ENCODE measurements at regions not wholly inside any gene's neighbourhood (a gene's known extent, or its start where the extent isn't known, plus 50 kb on each side); places are given as distances from the start of the nearest gene placed in this dataset.

DNA sequence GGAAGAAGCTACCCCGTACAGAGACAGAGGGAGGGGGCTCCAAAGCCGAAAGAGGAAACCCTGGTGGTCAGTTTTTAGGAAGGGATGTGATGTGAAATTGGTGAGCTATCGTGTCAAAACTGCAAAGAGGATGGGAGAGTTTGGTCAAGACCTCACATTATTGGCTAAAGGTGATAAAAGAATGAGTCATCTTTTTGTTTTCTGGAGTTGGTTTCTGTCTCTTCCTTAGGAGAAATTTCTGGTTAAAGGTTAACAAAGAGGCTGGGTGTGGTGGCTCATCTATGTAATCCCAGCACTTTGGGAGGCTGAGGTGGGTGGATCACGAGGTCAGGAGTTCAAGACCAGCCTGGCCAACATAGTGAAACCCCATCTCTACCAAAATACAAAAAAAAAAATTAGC lies 217.8 kb upstream of the CBLB start:
- TF ChIP-seq, protein P1, sequence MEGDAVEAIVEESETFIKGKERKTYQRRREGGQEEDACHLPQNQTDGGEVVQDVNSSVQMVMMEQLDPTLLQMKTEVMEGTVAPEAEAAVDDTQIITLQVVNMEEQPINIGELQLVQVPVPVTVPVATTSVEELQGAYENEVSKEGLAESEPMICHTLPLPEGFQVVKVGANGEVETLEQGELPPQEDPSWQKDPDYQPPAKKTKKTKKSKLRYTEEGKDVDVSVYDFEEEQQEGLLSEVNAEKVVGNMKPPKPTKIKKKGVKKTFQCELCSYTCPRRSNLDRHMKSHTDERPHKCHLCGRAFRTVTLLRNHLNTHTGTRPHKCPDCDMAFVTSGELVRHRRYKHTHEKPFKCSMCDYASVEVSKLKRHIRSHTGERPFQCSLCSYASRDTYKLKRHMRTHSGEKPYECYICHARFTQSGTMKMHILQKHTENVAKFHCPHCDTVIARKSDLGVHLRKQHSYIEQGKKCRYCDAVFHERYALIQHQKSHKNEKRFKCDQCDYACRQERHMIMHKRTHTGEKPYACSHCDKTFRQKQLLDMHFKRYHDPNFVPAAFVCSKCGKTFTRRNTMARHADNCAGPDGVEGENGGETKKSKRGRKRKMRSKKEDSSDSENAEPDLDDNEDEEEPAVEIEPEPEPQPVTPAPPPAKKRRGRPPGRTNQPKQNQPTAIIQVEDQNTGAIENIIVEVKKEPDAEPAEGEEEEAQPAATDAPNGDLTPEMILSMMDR (IDR thresholded peaks at IDR 0.05; ENCODE audit: insufficient read depth, low read length): no peak
- no peak for TF ChIP-seq POLR2AphosphoS5 (IDR thresholded peaks at IDR 0.05; ENCODE audit: low read depth)
- TF ChIP-seq, protein P2, sequence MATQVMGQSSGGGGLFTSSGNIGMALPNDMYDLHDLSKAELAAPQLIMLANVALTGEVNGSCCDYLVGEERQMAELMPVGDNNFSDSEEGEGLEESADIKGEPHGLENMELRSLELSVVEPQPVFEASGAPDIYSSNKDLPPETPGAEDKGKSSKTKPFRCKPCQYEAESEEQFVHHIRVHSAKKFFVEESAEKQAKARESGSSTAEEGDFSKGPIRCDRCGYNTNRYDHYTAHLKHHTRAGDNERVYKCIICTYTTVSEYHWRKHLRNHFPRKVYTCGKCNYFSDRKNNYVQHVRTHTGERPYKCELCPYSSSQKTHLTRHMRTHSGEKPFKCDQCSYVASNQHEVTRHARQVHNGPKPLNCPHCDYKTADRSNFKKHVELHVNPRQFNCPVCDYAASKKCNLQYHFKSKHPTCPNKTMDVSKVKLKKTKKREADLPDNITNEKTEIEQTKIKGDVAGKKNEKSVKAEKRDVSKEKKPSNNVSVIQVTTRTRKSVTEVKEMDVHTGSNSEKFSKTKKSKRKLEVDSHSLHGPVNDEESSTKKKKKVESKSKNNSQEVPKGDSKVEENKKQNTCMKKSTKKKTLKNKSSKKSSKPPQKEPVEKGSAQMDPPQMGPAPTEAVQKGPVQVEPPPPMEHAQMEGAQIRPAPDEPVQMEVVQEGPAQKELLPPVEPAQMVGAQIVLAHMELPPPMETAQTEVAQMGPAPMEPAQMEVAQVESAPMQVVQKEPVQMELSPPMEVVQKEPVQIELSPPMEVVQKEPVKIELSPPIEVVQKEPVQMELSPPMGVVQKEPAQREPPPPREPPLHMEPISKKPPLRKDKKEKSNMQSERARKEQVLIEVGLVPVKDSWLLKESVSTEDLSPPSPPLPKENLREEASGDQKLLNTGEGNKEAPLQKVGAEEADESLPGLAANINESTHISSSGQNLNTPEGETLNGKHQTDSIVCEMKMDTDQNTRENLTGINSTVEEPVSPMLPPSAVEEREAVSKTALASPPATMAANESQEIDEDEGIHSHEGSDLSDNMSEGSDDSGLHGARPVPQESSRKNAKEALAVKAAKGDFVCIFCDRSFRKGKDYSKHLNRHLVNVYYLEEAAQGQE (IDR thresholded peaks at IDR 0.05; ENCODE audit: insufficient replicate concordance, low read depth): no peak
- no peak for TF ChIP-seq GABPA (IDR thresholded peaks at IDR 0.05; ENCODE audit: low read depth)
- no peak for TF ChIP-seq SPI1 (IDR thresholded peaks at IDR 0.05; ENCODE audit: borderline replicate concordance, low read depth)

Data from HL-60 (cell line).